Neural cell (in vitro differentiated cells): ENCODE measurements at regions not wholly inside any gene's neighbourhood (a gene's known extent, or its start where the extent isn't known, plus 50 kb on each side); places are given as distances from the start of the nearest gene placed in this dataset.

Experiments
- CTCF ChIP-seq: fragments of 450-650 bp; IDR thresholded peaks from 2 replicates; pipeline ENCODE4 v1.5.1; 2014; ENCODE audit warnings: antibody characterized with exemption, mild to moderate bottlenecking, moderate library complexity; ENCODE audit not compliant: poor library complexity, severe bottlenecking
- EP300 ChIP-seq: fragments of 450-650 bp; conservative IDR thresholded peaks from 2 replicates; pipeline ENCODE4 v1.6.1; 2014; ENCODE audit warnings: antibody characterized with exemption, mild to moderate bottlenecking, moderate library complexity; ENCODE audit not compliant: poor library complexity, severe bottlenecking
- EZH2 ChIP-seq: fragments of 200-600, 300-800 bp; shearing (Covaris generic), sonication (generic); IDR thresholded peaks from 2 replicates; pipeline ENCODE4 v1.6.1; 2014; ENCODE audit warnings: antibody characterized with exemption, low read length, borderline replicate concordance, mild to moderate bottlenecking; ENCODE audit not compliant: insufficient read depth, poor library complexity, severe bottlenecking
- MXI1 ChIP-seq: fragments of 450-650 bp; conservative IDR thresholded peaks from 2 replicates; pipeline ENCODE4 v1.6.1; 2014; ENCODE audit warnings: antibody characterized with exemption, mild to moderate bottlenecking; ENCODE audit not compliant: poor library complexity, severe bottlenecking
- POLR2AphosphoS5 ChIP-seq: IDR thresholded peaks from 2 replicates; pipeline ENCODE4 v1.6.1; 2012
- REST ChIP-seq: IDR thresholded peaks from 2 replicates; pipeline ENCODE4 v1.6.1; 2012; ENCODE audit warnings: borderline replicate concordance
- SMC3 ChIP-seq: fragments of 450-650 bp; conservative IDR thresholded peaks from 2 replicates; pipeline ENCODE4 v1.6.1; 2014; ENCODE audit warnings: antibody characterized with exemption, mild to moderate bottlenecking, moderate library complexity; ENCODE audit not compliant: poor library complexity
- TAF1 ChIP-seq: IDR thresholded peaks from 2 replicates; pipeline ENCODE4 v1.6.1; 2012; ENCODE audit warnings: low read depth

DNA sequence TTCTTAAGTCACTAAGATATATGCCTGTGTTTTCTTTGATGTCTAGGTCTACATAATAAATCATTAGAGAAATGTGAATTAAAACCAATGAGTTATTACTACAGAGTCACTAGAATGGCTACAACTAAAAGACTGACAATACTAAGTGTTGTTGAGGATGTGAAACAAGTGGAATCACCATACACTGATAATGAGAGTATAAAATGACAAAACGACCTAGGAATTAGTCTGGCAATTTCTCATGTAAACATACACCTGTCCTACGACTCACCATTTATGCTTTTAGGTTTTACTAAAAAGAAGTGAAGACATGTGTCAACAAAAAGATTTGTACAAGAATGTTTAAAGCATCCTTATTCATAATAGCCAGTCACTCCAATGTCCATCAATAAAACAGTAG, 75.2 kb upstream of the SATB1 start:
- TF ChIP-seq CTCF (no peak), REST (no peak), EZH2 (no peak), SMC3 (no peak), MXI1 (no peak), POLR2AphosphoS5 (no peak), EP300 (no peak), TAF1 (no peak)
